Heart left ventricle (tissue), 16 donors: ENCODE measurements at regions not wholly inside any gene's neighbourhood (a gene's known extent, or its start where the extent isn't known, plus 50 kb on each side); places are given as distances from the start of the nearest gene placed in this dataset.
A peak's percentile ranks its signal among the peaks of the same experiment; 100 is the strongest.
"Not testable (repeated sequence)": the region's sequence is repeated elsewhere in the genome, so short reads cannot be mapped to it uniquely, and the experiment has no call there.

ENCODE experiments used
- ATAC-seq, 4 donors: fragments of 200-7000 bp; cut with Tn5 transposase; one replicate each; pipeline ENCODE4 v1.9.1; 2020 to 2022; ENCODE audit warnings: moderate library complexity in 4 of 4, mild to moderate bottlenecking in 3 of 4, moderate number of reproducible peaks in 1 of 4
- DNase-seq, 5 donors: peaks; one replicate each; pipeline ENCODE4 v3.0.0-alpha.2; 2020
- H3K27ac ChIP-seq, 12 donors: fragments of 200-600 bp; sonication (generic) in 4 of 12; one replicate each; pipeline versions ENCODE4 v1.5.0 to v1.8.0; 2016 to 2022; ENCODE audit warnings: mild to moderate bottlenecking in 2 of 12
- H3K27me3 ChIP-seq, 9 donors: fragments of 200-600 bp; sonication (generic) in 2 of 9; one replicate each; pipeline versions ENCODE4 v1.5.1 to v1.8.0; 2016 to 2022; ENCODE audit warnings: mild to moderate bottlenecking in 3 of 9
- H3K36me3 ChIP-seq, 9 donors: fragments of 200-600 bp; sonication (generic) in 2 of 9; one replicate each; pipeline versions ENCODE4 v1.5.0 to v1.8.0; 2018 to 2022; ENCODE audit warnings: mild to moderate bottlenecking in 2 of 9
- H3K4me1 ChIP-seq, 12 donors: fragments of 200-600 bp; sonication (generic) in 4 of 12; one replicate each; pipeline versions ENCODE4 v1.5.0 to v1.8.0; 2016 to 2022; ENCODE audit warnings: mild to moderate bottlenecking in 3 of 12
- H3K4me3 ChIP-seq, 12 donors: fragments of 200-600 bp; sonication (generic) in 4 of 12; one replicate each; pipeline versions ENCODE4 v1.5.0 to v1.8.0; 2017 to 2022; ENCODE audit warnings: mild to moderate bottlenecking in 9 of 12, moderate library complexity in 4 of 12
- H3K9me3 ChIP-seq, 12 donors: fragments of 200-600 bp; sonication (generic) in 4 of 12; one replicate each; pipeline versions ENCODE4 v1.5.0 to v1.8.0; 2016 to 2022; ENCODE audit warnings: mild to moderate bottlenecking in 1 of 12
- CTCF ChIP-seq, 12 donors: fragments of 200-600 bp; sonication (generic) in 4 of 12; IDR thresholded peaks; one replicate each; pipeline versions ENCODE4 v1.5.0 to v1.8.0; 2018 to 2022; ENCODE audit warnings: antibody characterized with exemption in 12 of 12, mild to moderate bottlenecking in 5 of 12
- POLR2A ChIP-seq, 2 donors: fragments of 450-650 bp; IDR thresholded peaks; one replicate each; pipeline ENCODE4 v1.6.1; 2017; ENCODE audit warnings: antibody characterized with exemption in 2 of 2, mild to moderate bottlenecking in 2 of 2, moderate library complexity in 2 of 2
- WGBS, 4 donors: extraction: QIAGEN DNeasy Blood & Tissue Kit in 2 of 4; methylation state at CpG; one replicate each; pipeline versions ENCODE4 v1.1.5 to v1.1.7; 2013 to 2018; 5-methylcytosine and 5-hydroxymethylcytosine counted together
- intact Hi-C, 10 donors: fragments of 100-400 bp; cut with DNase I; formaldehyde crosslinking; loops; one replicate each; pipeline versions ENCODE4 v1.11.1 to v1.14.2; 2022
- donor health status: ischemic (EF 13 %, LVEDD 7.1; RV severe dilation, severe dysfunction).
- donor health status: healthy with polysubstance abuse.
- donor health status: DM: no; HTN: yes; CAD: no.
- donor health status: DM: no; HTN: no; CAD: no.
- donor health status: ischemic (EF 25% LVEDD 6.9; RV normal size, moderate dysfunction).
- donor health status: ischemic (EF 25% LVEDD 5.7; RV mildly dilated, moderate dysfunction).
- donor health status: healthy.
- donor health status: DM: yes; HTN: yes; CAD: no.
- donor health status: ischemic (EF 35%, LVEDD 5.7; RV mildly dilated, moderate dysfunction).
- donor health status: nonischemic (EF 11% LVEDD 7.7; RV severe dilation, severe dysfunction).
- donor health status: DM: yes; HTN: yes; CAD: no.
- donor health status: PGD.
- donor health status: ischemic (EF 29% LVEDD 5.4; RV normal size, mild dysfunction).
- donor health status: nonischemic (EF 23%, LVEDD 6.1; RV moderate dilation, normal function).

- H3K4me1 ChIP-seq = peaks cover 0 to 13% (median 0%) of the 10 kb centered on the region in 12 donors
- H3K36me3 ChIP-seq = no peaks in the 10 kb centered on the region
- 43 to 56% (median 49%) methylated on average over 4 of the region's 4 CpGs for WGBS, 4 donors
- no peak for ATAC-seq
- no peaks in the 10 kb centered on the region for H3K27me3 ChIP-seq
- no peak for DNase-seq
- no peak overlapping the region for H3K27ac ChIP-seq
- TF ChIP-seq CTCF (IDR thresholded peaks at IDR 0.05) = no peak
- TF ChIP-seq POLR2A (IDR thresholded peaks at IDR 0.05) = no peak
- intact Hi-C loops = no loop called here
- peaks cover 0 to 4% (median 0%) of the 10 kb centered on the region in 12 donors for H3K9me3 ChIP-seq
- H3K4me3 ChIP-seq = no peak overlapping the region
These were observed 295.5 kb upstream of the BOD1L1 start for GRCh38 chr4:13922873-13923645.

- H3K27ac ChIP-seq, H3K27me3 ChIP-seq, intact Hi-C loops, H3K9me3 ChIP-seq, H3K36me3 ChIP-seq, H3K4me3 ChIP-seq, ATAC-seq, DNase-seq: not testable (repeated sequence)
- H3K4me1 ChIP-seq = peaks cover 0 to 13% (median 0%) of the 10 kb centered on the region in 12 donors
- WGBS, 4 donors = 75 to 100% (median 95%) methylated on average over 1 of the region's 1 CpG; no CpG with 5 or more reads in 1 of the 4 donors
These were observed 297.4 kb upstream of the BOD1L1 start for GRCh38 chr4:13924900-13925299.

- 81 to 88% (median 84%) methylated on average over 7 of the region's 7 CpGs for WGBS, 4 donors
- H3K9me3 ChIP-seq = peaks cover 0 to 4% (median 0%) of the 10 kb centered on the region in 12 donors
- TF ChIP-seq POLR2A (IDR thresholded peaks at IDR 0.05) (no peak), CTCF (IDR thresholded peaks at IDR 0.05) (no peak)
- H3K4me3 ChIP-seq = no peak overlapping the region
- intact Hi-C loops = no loop called here
- no peak overlapping the region for H3K27ac ChIP-seq
- H3K36me3 ChIP-seq = no peaks in the 10 kb centered on the region
- no peaks in the 10 kb centered on the region for H3K27me3 ChIP-seq
- peaks cover 0 to 5% (median 0%) of the 10 kb centered on the region in 12 donors for H3K4me1 ChIP-seq
- DNase-seq (no peak), ATAC-seq (no peak)
These were observed 300.7 kb upstream of the BOD1L1 start for GRCh38 chr4:13928214-13928613.

- intact Hi-C loops = no loop called here
- TF ChIP-seq POLR2A (IDR thresholded peaks at IDR 0.05) (no peak), CTCF (IDR thresholded peaks at IDR 0.05) (no peak)
- H3K36me3 ChIP-seq = no peaks in the 10 kb centered on the region
- 46 to 68% (median 49%) methylated on average over 4 of the region's 4 CpGs for WGBS, 4 donors
- H3K4me1 ChIP-seq = peaks cover 0 to 6% (median 0%) of the 10 kb centered on the region in 12 donors
- no peak overlapping the region for H3K4me3 ChIP-seq
- H3K27me3 ChIP-seq = no peaks in the 10 kb centered on the region
- no peak for DNase-seq
- ATAC-seq = peak in 1 of 4 donors; percentile 46
- H3K27ac ChIP-seq = no peak overlapping the region
- H3K9me3 ChIP-seq = peaks cover 0 to 4% (median 0%) of the 10 kb centered on the region in 12 donors
These were observed 302.6 kb upstream of the BOD1L1 start for GRCh38 chr4:13930155-13930554.
